ENCODE measurements at regions not wholly inside any gene's neighbourhood (a gene's known extent, or its start where the extent isn't known, plus 50 kb on each side); places are given as distances from the start of the nearest gene placed in this dataset.

DNA sequence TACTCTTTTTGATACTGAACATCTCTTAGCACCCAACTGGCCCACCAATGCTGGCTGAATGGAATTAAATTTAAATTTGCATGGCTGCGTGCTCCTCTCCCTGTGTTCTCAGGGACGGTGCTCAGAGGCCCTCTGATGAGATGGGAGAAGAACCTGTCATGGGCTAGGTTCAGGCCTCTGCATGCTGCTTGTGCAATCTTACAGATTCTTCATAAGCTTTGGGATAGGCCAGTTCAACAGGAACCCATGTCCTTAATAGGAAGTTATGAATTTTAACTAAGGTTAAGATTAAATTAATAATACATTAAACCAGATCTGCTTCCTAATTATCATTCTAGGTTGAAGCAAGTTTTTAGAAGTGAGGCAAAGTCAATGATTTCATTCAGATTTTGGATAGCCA lies 119.7 kb upstream of the LRIG3 start:
- no peak for TF ChIP-seq EZH2 (IDR thresholded peaks at IDR 0.05; ENCODE audit: low read length, missing control alignments)
- TF ChIP-seq, protein P1, sequence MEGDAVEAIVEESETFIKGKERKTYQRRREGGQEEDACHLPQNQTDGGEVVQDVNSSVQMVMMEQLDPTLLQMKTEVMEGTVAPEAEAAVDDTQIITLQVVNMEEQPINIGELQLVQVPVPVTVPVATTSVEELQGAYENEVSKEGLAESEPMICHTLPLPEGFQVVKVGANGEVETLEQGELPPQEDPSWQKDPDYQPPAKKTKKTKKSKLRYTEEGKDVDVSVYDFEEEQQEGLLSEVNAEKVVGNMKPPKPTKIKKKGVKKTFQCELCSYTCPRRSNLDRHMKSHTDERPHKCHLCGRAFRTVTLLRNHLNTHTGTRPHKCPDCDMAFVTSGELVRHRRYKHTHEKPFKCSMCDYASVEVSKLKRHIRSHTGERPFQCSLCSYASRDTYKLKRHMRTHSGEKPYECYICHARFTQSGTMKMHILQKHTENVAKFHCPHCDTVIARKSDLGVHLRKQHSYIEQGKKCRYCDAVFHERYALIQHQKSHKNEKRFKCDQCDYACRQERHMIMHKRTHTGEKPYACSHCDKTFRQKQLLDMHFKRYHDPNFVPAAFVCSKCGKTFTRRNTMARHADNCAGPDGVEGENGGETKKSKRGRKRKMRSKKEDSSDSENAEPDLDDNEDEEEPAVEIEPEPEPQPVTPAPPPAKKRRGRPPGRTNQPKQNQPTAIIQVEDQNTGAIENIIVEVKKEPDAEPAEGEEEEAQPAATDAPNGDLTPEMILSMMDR (conservative IDR thresholded peaks at IDR 0.05 in 1 of 2, IDR thresholded peaks at IDR 0.05 in 1 of 2; ENCODE audit: low read depth in 1 of 2, low read length in 2 of 2) = no peak
- H3K9ac ChIP-seq (ENCODE audit: insufficient read depth, low read length) = no peak overlapping the region
- no peak overlapping the region for H2AFZ ChIP-seq (ENCODE audit: low read length)
- no peaks in the 10 kb centered on the region for H4K20me1 ChIP-seq (ENCODE audit: control insufficient read depth, extremely low read depth, insufficient read depth, low read length)
- no peak overlapping the region for H3K4me2 ChIP-seq (ENCODE audit: extremely low read depth, insufficient read depth, low read length)
- peak overlapping the region; percentile 53 for H3K27ac ChIP-seq (ENCODE audit: insufficient read depth, low read length)
- H3K36me3 ChIP-seq (ENCODE audit: control insufficient read depth, insufficient read depth, low read length) = no peaks in the 10 kb centered on the region
- H3K9me3 ChIP-seq (ENCODE audit: control insufficient read depth, insufficient read depth, low read depth, low read length) = no peaks in the 10 kb centered on the region
- no peaks in the 10 kb centered on the region for H3K27me3 ChIP-seq (ENCODE audit: control insufficient read depth, insufficient read depth, low read length)
- peak in 1 of 2 donors; percentile 25 for DNase-seq (ENCODE audit: low read depth in 2 of 2)
- H3K4me1 ChIP-seq (ENCODE audit: control insufficient read depth, extremely low read depth, insufficient read depth, low read length) = peaks cover 17% of the 10 kb centered on the region
- no peak overlapping the region for H3K4me3 ChIP-seq (replicated peaks in 1 of 4; ENCODE audit: control extremely low read depth in 1 of 4, insufficient read depth in 1 of 4, low read depth in 3 of 4, low read length in 4 of 4)
- H3K79me2 ChIP-seq (ENCODE audit: control insufficient read depth, insufficient read depth, low read length) = no peaks in the 10 kb centered on the region

GRCh38 chr12:59039005-59039404 lies 118.7 kb upstream of the LRIG3 start:
- Histone ChIP-seq H3K4me2 (ENCODE audit: extremely low read depth, insufficient read depth, low read length) (no peak overlapping the region), H3K36me3 (ENCODE audit: control insufficient read depth, insufficient read depth, low read length) (no peaks in the 10 kb centered on the region), H3K27me3 (ENCODE audit: control insufficient read depth, insufficient read depth, low read length) (no peaks in the 10 kb centered on the region), H4K20me1 (ENCODE audit: control insufficient read depth, extremely low read depth, insufficient read depth, low read length) (no peaks in the 10 kb centered on the region), H3K4me1 (ENCODE audit: control insufficient read depth, extremely low read depth, insufficient read depth, low read length) (peaks cover 17% of the 10 kb centered on the region), H3K9me3 (ENCODE audit: control insufficient read depth, insufficient read depth, low read depth, low read length) (no peaks in the 10 kb centered on the region), H3K9ac (ENCODE audit: insufficient read depth, low read length) (no peak overlapping the region), H3K27ac (ENCODE audit: insufficient read depth, low read length) (no peak overlapping the region), H3K79me2 (ENCODE audit: control insufficient read depth, insufficient read depth, low read length) (no peaks in the 10 kb centered on the region), H3K4me3 (replicated peaks in 1 of 4; ENCODE audit: control extremely low read depth in 1 of 4, insufficient read depth in 1 of 4, low read depth in 3 of 4, low read length in 4 of 4) (no peak overlapping the region), H2AFZ (ENCODE audit: low read length) (no peak overlapping the region)
- no peak for TF ChIP-seq EZH2 (IDR thresholded peaks at IDR 0.05; ENCODE audit: low read length, missing control alignments)
- TF ChIP-seq, protein P1 (conservative IDR thresholded peaks at IDR 0.05 in 1 of 2, IDR thresholded peaks at IDR 0.05 in 1 of 2; ENCODE audit: low read depth in 1 of 2, low read length in 2 of 2) = no peak
- DNase-seq (ENCODE audit: low read depth in 2 of 2) = no peak

- no peak overlapping the region for H3K4me2 ChIP-seq (ENCODE audit: extremely low read depth, insufficient read depth, low read length)
- no peak overlapping the region for H2AFZ ChIP-seq (ENCODE audit: low read length)
- H3K27ac ChIP-seq (ENCODE audit: insufficient read depth, low read length) = no peak overlapping the region
Measured at GRCh38 chr12:59036973-59037762, 116.9 kb upstream of the LRIG3 start.

More at GRCh38 chr12:59036973-59037762, 116.9 kb upstream of the LRIG3 start:
- Histone ChIP-seq H3K4me3 (replicated peaks in 1 of 4; ENCODE audit: control extremely low read depth in 1 of 4, insufficient read depth in 1 of 4, low read depth in 3 of 4, low read length in 4 of 4) (no peak overlapping the region), H3K79me2 (ENCODE audit: control insufficient read depth, insufficient read depth, low read length) (no peaks in the 10 kb centered on the region), H3K27me3 (ENCODE audit: control insufficient read depth, insufficient read depth, low read length) (no peaks in the 10 kb centered on the region), H3K36me3 (ENCODE audit: control insufficient read depth, insufficient read depth, low read length) (no peaks in the 10 kb centered on the region), H3K9me3 (ENCODE audit: control insufficient read depth, insufficient read depth, low read depth, low read length) (no peaks in the 10 kb centered on the region), H3K9ac (ENCODE audit: insufficient read depth, low read length) (no peak overlapping the region), H3K4me1 (ENCODE audit: control insufficient read depth, extremely low read depth, insufficient read depth, low read length) (peaks cover 11% of the 10 kb centered on the region), H4K20me1 (ENCODE audit: control insufficient read depth, extremely low read depth, insufficient read depth, low read length) (no peaks in the 10 kb centered on the region)
- TF ChIP-seq, protein P1 (conservative IDR thresholded peaks at IDR 0.05 in 1 of 2, IDR thresholded peaks at IDR 0.05 in 1 of 2; ENCODE audit: low read depth in 1 of 2, low read length in 2 of 2) = no peak
- TF ChIP-seq EZH2 (IDR thresholded peaks at IDR 0.05; ENCODE audit: low read length, missing control alignments) = no peak
- DNase-seq (ENCODE audit: low read depth in 2 of 2) = peak in 1 of 2 donors; percentile 88
